GM19463 (cell line): ENCODE measurements at regions not wholly inside any gene's neighbourhood (a gene's known extent, or its start where the extent isn't known, plus 50 kb on each side); places are given as distances from the start of the nearest gene placed in this dataset.

Experiments
- ATAC-seq: cut with Tn5 transposase; IDR thresholded peaks from one replicate; pipeline ENCODE4 v1.9.1; 2021; ENCODE audit warnings: mild to moderate bottlenecking, moderate library complexity; ENCODE audit not compliant: unreplicated experiment

DNA sequence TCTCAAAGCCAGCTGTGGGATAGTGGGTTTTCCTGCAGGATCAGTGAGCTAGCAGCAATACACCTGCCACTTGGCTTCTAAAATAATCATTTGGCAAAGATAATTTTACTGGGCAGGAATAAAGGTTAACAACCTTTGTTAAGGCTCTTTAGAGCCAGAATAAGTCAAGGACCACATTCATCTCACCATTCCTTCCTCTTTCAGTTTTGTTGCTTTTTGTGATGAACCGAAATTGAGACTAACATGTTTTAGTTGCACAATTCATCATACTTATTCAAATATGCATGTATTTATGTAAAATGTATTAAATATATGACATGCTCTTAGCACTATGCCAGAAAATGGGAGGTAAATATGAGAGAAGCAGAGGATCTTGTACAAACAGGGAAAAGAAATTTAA, 824.4 kb upstream of the TYRP1 start:
- no peak for ATAC-seq

DNA sequence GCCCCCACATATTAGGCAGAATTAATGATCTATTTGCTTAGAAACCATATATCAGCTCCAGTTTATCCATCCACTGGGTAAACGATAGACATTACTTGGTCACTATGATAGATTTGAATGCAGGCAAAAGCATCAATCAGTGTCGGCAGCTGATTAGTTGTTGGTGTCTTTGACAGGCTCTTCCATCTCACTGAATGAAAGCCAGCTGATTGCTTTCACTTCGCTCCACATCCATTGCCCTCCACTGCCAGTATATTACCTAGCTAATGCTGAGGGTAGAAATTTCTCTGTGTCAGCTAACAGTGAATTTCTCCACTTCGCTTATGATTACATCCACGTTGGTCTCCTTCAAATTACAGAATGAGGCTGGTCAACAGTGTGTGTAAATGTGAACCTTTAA, 821.3 kb upstream of the TYRP1 start:
- no peak for ATAC-seq

DNA sequence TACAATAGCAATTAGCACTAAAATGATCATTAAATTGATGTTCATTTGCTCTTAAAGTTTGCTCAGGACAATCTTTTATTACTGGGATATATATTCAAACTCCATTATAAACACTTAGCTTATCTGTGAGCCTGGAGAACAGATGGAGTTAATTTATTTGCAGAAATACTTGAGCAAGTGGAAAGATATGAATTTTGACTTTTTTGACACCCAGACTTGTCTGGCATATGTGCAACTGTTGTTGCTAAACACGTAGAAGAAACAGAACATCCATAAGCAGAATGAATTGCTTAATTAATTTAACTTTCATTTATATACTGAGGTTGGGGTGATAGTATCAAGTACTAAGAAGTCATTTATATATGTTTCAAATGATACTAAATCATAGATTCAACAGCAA, 820.7 kb upstream of the TYRP1 start:
- no peak for ATAC-seq

DNA sequence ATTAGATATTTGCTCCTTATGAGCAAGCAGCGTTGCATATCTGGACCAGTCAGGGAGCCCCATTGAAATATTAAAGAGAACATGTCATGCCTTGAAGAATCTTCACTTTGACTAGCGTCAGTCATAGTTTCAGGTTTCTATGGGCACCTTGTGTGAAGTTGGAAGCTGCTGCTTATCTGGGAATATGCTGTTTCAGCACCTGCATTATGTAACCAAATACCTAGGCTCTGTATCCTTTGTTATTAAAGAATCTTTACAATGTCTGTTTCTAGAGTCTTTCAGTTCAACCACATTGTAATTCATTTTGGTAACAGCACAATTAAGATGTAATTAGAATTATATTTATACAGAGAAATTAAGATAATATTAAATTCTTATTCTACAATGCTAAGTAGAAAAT, 818.8 kb upstream of the TYRP1 start:
- ATAC-seq: no peak

DNA sequence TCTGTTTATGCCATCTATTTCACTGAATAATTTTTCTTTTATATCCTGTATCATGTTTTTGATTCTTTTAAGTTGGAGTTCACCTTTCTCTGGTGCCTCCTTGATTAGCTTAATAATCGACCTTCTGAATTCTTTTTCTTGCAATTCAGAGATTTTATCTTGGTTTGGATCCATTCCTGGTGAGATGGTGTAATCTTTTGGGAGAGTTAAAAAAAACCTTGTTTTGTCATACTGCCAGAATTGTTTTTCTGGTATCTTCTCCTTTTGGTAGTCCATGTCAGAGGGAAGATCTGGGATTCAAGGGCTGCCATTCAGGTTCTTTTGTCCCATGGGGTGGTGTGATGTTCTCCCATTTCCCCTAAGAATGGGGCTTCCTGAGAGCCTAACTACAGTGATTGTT, 800.8 kb upstream of the TYRP1 start:
- ATAC-seq: no peak

DNA sequence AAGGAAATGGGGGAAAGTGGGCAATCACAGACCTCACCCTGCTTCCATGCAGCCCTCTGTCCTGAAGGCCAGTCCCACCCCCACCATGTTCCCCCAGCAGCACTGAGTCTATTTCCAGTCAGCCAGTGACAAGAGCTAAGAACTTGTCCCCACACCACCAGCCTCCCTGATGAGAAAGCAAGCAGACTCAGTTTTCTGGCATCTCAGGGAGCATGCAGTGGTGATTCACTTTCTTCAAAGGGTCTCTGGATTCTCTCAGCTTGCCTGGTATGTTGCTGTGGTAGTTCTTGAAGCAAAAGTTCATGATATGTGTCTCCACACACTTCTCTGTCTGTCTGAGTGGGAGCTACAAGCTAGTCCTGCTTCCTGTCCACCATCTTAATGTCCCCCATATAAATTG, 799.9 kb upstream of the TYRP1 start:
- no peak for ATAC-seq

DNA sequence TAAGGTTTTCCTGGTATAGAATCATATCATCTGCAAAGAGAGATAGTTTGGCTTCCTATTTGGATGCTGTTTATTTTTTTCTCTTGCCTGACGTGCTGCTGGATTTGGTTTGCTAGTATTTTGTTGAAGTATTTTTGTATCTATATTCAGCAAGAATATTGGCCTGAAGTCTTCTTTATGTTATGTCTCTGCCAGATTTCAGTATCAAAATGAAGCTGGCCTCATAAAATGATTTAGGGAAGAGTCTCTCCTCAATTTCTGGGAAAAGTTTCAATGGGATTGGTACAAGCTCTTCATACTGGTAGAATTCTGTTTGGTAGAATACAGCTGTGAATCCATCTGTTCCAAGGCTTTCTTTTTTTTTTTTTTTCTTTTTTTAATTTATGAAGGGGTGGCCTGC, 799.0 kb upstream of the TYRP1 start:
- ATAC-seq: no peak

DNA sequence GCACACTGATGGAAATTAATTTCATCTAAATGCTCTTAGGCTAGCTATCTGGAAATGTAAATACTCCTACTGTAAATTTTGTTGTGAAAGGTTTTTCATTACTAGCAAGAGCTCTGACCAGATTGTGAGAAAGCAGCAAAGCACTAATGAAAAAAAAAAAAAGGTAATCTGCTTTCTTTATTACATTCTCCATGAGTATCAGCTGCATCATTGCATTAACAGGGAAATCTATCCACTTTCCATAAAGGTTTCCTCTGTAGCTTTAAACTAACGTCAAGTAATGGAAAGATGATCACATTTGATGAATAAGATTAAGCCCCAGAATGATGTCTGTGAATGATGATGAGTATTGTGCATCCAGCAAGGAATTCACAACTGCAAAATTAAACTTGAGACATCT, 790.6 kb upstream of the TYRP1 start:
- no peak for ATAC-seq

DNA sequence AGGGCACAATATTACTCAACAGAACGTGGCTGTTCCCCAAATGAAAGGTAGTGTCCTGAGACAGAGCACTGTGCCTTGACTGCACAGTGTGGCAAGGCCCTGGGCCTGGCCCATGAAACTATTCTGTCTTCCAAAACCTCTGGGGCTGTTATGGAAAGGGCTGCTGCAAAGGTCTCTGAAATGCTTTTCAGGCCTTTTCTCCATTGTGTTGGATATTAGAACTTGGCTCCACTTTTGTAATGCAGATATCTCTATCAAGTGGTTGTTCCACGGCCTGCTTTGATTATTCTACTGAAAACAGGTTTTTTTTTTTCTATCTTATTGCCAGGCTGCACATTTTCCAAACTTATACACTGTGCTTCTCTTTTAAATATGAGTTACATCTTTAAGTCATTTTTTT, 777.5 kb upstream of the TYRP1 start:
- no peak for ATAC-seq

DNA sequence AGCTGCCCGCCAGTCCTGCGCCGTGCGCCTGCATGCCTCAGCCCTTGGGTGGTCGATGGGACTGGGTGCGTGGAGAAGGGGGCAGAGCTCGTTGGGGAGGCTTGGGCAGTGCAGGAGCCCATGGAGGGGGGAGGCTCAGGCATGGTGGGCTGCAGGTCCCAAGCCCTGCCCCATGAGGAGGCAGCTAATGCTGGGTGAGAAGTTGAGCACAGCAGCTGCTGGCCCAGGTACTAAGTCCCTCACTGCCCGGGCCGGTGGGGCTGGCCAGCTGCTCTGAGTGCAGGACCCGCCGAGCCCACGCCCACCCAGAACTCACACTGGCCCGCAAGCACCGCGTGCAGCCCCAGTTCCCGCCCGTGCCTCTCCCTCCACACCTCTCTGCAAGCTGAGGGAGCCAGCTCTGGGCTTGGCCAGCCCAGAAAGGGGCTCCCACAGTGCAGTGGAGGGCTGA, 764.3 kb upstream of the TYRP1 start:
- no peak for ATAC-seq

DNA sequence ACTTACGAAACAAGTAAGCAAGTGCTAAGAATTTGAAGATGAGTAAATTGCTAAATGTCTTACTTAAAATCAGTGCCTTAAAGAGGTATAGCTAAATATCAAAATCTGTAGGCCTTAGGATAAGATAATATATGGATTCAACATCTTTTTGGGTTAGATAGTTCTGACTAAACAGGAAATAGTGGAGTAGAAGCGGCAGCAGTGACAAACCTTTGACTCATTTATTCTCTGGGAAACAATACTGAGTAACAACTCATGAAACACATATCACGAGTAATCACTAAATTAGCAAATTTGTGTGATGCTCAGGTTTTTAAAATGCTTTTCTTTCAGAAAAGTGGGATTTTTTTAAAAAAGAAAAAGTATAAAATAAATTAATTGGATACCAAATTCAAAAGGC, 762.1 kb upstream of the TYRP1 start:
- no peak for ATAC-seq

DNA sequence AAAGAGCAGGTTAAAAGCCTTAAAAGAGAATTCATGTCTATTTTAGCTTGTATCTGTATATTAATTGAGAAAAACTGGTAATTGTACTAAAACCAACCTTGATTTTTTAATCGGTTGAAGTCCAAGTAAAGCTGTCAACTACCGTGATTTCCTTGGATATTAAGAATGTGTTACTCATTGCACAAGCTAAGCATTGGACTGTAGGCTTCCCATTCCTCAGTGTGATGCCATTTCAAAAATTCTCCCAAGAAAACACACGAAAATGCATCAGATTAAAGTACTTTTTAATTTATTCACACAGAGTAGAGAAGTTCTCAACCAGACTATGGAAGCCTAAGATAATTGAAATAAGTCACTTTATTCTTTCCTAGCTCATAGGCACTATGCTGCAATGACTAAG, 761.4 kb upstream of the TYRP1 start:
- no peak for ATAC-seq

DNA sequence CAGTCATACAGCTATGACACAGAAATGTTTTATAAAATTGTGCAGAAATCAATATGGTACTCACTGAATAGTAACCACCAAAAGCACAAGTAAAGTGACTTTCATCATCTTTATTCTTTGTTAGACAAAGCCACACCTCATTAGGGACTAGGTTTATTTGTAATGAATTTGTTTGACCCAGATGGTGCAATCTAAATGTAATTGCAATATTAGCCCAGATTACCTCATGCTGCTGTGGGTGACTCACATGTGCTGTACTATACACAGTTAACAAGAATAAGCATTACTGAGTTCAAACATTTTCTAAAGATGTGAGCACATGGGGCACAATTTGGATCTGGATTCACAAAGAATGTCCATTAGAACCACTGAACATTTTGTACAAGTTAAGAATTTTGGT, 759.3 kb upstream of the TYRP1 start:
- no peak for ATAC-seq

DNA sequence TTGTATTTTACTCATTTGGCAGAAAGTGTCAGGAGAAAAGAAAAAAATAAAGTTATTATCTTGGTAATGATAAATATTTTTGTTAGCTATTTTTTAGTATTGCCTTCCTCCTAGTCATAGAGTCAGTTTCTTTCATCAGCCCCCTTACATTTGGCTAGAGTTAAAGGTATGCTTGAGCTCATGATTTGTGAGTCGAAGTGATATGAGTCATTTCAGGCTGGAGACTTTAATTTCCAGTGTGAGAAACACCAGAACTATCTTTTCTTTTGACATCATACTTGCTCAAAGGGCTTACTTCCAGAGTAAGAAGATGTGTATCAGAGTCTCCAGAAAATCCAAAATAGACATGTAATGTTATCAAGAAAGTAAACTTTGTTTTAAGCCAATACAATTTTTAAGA, 746.7 kb upstream of the TYRP1 start:
- ATAC-seq: no peak

DNA sequence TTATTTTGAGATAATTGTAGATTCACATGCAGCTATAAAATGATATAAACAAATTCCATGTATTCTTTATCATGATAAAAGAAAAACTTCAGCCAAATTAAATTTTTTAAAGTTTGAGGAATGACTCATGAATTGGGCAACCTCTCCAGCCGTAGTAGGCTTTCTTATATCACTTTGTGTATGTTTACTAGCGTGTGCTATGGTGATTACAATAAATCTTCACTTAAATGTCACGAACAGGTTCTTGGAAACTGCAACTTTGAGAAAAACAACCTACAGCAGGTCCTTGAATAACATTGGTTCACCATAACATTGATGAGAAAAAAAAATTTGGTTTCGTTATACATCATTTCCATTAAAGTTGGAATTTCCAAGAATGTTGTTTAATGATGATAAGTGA, 730.9 kb upstream of the TYRP1 start:
- ATAC-seq: no peak

DNA sequence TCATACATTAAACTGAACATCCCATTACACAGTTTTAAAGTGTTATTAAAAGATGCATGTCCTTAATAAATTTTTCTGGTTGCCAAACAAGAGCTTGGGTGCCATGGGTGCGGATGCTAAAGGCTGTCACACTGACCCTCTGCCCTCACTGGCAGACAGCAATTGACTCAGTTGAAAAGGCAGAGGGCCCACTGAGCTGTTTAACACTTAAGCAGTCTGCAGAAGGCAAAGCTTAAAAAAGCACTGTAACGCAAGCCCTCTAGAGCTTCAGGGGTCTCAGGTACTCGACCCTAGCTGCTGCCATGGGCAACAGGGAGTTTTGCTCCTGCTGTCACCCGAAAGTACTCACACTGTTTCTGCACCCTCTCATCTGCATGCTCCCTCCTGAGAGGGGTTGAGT, 726.4 kb upstream of the TYRP1 start:
- no peak for ATAC-seq

DNA sequence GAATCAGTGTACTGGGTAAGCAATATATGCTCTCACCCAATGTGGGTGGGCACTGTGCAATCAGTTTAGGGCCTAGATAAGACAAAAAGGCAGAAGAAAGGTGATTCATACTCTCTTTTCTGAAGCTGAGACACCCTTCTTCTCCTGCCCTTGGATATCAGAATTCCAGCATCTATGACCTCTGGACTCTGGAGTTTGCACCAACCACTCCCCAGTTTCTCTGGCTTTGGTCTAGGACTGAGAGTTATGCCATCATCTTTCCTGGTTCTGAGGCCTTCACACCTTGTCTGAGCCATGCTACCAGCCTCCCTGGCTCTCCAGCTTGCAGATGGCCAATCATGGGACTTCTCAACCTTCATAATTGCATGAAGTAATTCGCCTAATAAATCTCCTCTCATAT, 724.6 kb upstream of the TYRP1 start:
- no peak for ATAC-seq

DNA sequence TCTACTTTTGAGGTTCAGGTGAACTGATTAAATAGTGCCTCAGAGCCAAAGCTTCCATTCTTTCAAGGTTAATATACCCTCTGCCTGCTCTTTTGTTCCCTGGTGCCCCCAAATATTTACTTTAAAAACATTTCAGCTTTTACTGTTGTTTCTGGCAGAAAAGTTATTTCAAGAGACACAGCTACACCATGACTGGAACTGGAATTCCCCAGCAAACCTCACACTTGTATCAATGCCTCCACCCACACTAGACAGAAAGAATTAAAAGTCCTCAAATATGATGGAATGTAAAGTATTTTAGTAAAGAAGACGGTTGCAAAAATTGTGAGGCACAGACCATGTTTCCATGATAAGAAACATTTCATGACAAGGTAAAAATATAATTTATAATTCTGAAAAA, 720.2 kb upstream of the TYRP1 start:
- ATAC-seq: no peak

DNA sequence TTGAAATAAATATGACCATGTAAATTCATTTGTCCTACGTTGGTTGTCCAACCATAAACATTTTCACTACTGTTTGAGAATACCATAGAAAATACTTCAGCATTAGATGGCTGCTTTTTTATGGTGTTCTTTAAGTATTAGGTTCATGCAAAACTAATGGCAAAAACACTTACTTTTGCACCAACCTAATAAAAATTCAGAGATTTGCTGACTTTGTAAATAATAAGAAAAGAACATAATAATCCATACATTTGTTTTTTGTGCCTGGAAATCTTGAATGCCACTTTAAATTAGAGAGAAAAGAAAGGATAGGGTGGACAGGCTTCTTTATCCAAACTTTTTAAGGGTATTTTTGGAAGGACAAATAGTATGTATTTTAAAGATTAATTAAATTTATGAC, 719.7 kb upstream of the TYRP1 start:
- ATAC-seq: no peak

DNA sequence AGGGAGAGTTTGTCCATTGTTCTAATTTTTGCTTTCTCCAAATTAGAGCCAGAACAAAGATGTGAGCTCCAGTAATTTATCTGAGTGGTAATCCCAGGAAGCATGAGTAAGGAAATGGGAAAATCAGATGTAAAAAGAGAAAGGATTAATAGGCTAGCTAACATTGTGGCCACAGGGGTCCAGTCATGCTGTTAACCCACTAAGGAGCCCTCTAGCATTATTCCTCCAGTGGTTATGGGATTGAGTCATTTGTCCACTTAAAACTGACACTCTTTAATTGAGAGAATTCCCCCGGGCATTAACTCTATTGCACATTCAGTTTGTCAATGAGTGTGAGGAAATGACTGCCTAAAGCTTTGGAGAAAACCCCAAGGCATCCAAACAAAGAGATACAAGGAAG, 700.3 kb upstream of the TYRP1 start:
- no peak for ATAC-seq

DNA sequence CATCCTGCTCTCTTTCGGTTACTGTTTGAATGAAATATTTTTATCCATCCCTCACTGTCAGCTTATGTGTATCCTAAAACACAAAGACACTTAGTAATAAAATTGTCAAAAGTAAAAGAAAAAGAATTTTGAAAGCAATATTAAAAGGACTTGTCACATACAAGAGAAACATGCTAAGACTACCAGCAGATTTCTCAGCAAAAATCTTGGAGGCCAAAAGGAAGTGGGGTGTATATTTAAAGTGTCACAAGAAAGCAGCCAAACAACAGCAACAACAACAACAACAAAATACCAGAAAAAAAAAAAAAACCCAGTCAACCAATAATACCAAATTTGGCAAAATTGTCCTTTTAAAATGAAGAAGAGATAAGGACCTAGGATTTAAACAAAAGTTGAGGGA, 678.7 kb upstream of the TYRP1 start:
- no peak for ATAC-seq

DNA sequence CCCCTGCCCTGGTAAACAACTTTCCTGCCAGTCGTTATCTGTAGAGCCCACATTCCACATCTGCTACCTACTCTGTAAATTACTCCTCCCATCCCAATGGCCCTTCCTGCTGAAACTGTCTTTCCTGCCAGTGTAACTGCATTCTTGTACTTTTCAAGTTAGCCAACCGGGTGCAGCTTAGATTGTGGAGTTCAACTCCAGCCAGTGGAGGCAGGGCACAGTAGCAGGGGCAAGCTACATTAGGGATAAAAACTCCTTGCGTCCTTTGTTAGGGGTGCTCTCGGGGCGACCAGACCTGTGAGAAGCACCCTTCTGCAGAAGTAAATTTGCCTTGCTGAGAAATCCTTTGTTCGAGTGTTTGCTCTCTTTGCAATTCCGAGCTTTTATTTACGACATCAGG, 639.0 kb upstream of the TYRP1 start:
- ATAC-seq: no peak

DNA sequence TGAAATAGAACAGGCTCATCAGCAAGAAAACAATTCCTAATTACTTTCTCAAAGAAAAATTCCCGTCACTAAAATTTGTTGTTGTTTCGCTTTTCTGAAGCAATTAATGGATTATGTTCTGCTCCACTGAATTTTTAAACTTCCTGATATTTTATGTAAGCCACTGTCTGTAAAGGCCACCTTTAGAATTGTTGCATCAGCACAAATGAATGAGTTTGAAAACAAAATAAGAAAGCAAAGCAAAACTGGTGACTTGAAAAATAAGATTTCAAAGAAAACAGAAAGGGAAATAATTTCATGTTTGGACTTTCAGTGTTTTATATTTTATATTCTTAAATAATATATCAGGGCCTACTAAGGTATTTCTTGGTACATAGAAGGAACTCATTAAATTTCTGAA, 636.3 kb upstream of the TYRP1 start:
- ATAC-seq: no peak

DNA sequence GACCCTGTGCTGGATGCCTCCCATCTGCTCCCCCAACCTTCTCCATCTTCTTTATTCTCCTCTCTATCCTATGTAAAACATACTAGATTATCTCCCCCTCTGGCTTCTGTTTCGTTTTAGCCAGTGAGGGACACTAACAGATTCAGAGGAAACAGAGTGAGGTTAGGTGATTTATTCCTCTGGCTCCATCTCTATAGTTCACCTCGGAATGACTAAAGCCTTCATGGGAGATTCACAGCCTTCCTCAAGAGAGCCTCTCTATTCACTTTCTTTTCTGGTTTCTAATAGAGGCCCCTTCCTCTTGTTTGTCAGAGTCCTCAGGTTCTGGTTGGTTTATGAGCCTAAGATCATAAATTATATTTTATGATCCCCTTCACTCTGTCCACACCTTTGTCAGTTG, 633.1 kb upstream of the TYRP1 start:
- ATAC-seq: no peak
